ENCODE measurements at regions not wholly inside any gene's neighbourhood (a gene's known extent, or its start where the extent isn't known, plus 50 kb on each side); places are given as distances from the start of the nearest gene placed in this dataset.
A peak's percentile ranks its signal among the peaks of the same experiment; 100 is the strongest.

GRCh38 chr16:51825779-51826178 lies 674.7 kb upstream of the SALL1 start:
- Mint-ChIP-seq H3K36me3 (no peaks in the 10 kb centered on the region), H3K27ac (no peak overlapping the region), H3K4me1 (ENCODE audit: unreplicated experiment) (no peaks in the 10 kb centered on the region), H3K27me3 (no peaks in the 10 kb centered on the region), H3K4me3 (no peak overlapping the region), H3K9me3 (no peaks in the 10 kb centered on the region)
- no peak for TF ChIP-seq CTCF (conservative IDR thresholded peaks at IDR 0.05)
- DNase-seq (ENCODE audit: extremely low spot score, unreplicated experiment), result no peak

- peaks cover 2% of the 10 kb centered on the region for H3K27me3 Mint-ChIP-seq
- H3K4me1 Mint-ChIP-seq (ENCODE audit: unreplicated experiment), result no peaks in the 10 kb centered on the region
- no peaks in the 10 kb centered on the region for H3K36me3 Mint-ChIP-seq
These were observed 671.4 kb upstream of the SALL1 start for GRCh38 chr16:51822471-51822870.

GRCh38 chr16:51821527-51821926 lies 670.5 kb upstream of the SALL1 start:
- Mint-ChIP-seq H3K9me3 (no peaks in the 10 kb centered on the region), H3K4me1 (ENCODE audit: unreplicated experiment) (no peaks in the 10 kb centered on the region), H3K36me3 (no peaks in the 10 kb centered on the region), H3K4me3 (no peak overlapping the region), H3K27ac (no peak overlapping the region), H3K27me3 (peaks cover 6% of the 10 kb centered on the region)
- no peak for TF ChIP-seq CTCF (conservative IDR thresholded peaks at IDR 0.05)
- no peak for DNase-seq (ENCODE audit: extremely low spot score, unreplicated experiment)

More at GRCh38 chr16:51822471-51822870, 671.4 kb upstream of the SALL1 start:
- no peaks in the 10 kb centered on the region for H3K9me3 Mint-ChIP-seq
- H3K27ac Mint-ChIP-seq, result no peak overlapping the region
- no peak overlapping the region for H3K4me3 Mint-ChIP-seq
- no peak for DNase-seq (ENCODE audit: extremely low spot score, unreplicated experiment)
- no peak for TF ChIP-seq CTCF (conservative IDR thresholded peaks at IDR 0.05)

GRCh38 chr16:51820176-51820575 lies 669.1 kb upstream of the SALL1 start:
- no peak for TF ChIP-seq CTCF (conservative IDR thresholded peaks at IDR 0.05)
- Mint-ChIP-seq H3K9me3 (no peaks in the 10 kb centered on the region), H3K4me3 (no peak overlapping the region), H3K27ac (no peak overlapping the region), H3K4me1 (ENCODE audit: unreplicated experiment) (no peaks in the 10 kb centered on the region), H3K27me3 (peaks cover 6% of the 10 kb centered on the region), H3K36me3 (no peaks in the 10 kb centered on the region)
- no peak for DNase-seq (ENCODE audit: extremely low spot score, unreplicated experiment)

GRCh38 chr16:51818342-51818944 lies 667.4 kb upstream of the SALL1 start:
- Mint-ChIP-seq H3K27ac (no peak overlapping the region), H3K27me3 (peaks cover 6% of the 10 kb centered on the region), H3K4me1 (ENCODE audit: unreplicated experiment) (no peaks in the 10 kb centered on the region), H3K36me3 (no peaks in the 10 kb centered on the region), H3K4me3 (no peak overlapping the region), H3K9me3 (peaks cover 4% of the 10 kb centered on the region)
- TF ChIP-seq CTCF (conservative IDR thresholded peaks at IDR 0.05), result peak; percentile 79
- no peak for DNase-seq (ENCODE audit: extremely low spot score, unreplicated experiment)

GRCh38 chr16:51816929-51817328 lies 665.9 kb upstream of the SALL1 start:
- Mint-ChIP-seq H3K27ac (no peak overlapping the region), H3K9me3 (peaks cover 6% of the 10 kb centered on the region), H3K4me3 (no peak overlapping the region), H3K4me1 (ENCODE audit: unreplicated experiment) (no peaks in the 10 kb centered on the region), H3K36me3 (no peaks in the 10 kb centered on the region), H3K27me3 (peaks cover 6% of the 10 kb centered on the region)
- DNase-seq (ENCODE audit: extremely low spot score, unreplicated experiment), result no peak
- TF ChIP-seq CTCF (conservative IDR thresholded peaks at IDR 0.05), result no peak
